GM23338 (cell line): ENCODE measurements at regions not wholly inside any gene's neighbourhood (a gene's known extent, or its start where the extent isn't known, plus 50 kb on each side); places are given as distances from the start of the nearest gene placed in this dataset.

Source experiments
- ATAC-seq: fragments of 200-7000 bp; cut with Tn5 transposase; 3 replicates; pipeline ENCODE4 v1.9.1; 2020
- DNase-seq: peaks from one replicate; pipeline ENCODE4 v3.0.0-alpha.2; 2015; ENCODE audit warnings: low spot score
- H2AFZ ChIP-seq: fragments of 200-600 bp; sonication (generic); 2 replicates; pipeline ENCODE4 v1.8.0; 2016; ENCODE audit warnings: antibody characterized with exemption, mild to moderate bottlenecking, moderate library complexity
- H3F3A ChIP-seq: fragments of 200-600 bp; sonication (generic); replicated peaks from 2 replicates; pipeline ENCODE4 v1.8.0; 2017; ENCODE audit warnings: antibody characterized with exemption, mixed run types, low read depth
- H3K27ac ChIP-seq: fragments of 200-600 bp; sonication (generic); 2 replicates; pipeline ENCODE4 v1.6.1; 2016; ENCODE audit warnings: low read depth
- H3K27me3 ChIP-seq: fragments of 200-600 bp; sonication (generic); 2 replicates; pipeline ENCODE4 v1.8.0; 2016; ENCODE audit warnings: mild to moderate bottlenecking, mixed run types, moderate library complexity; ENCODE audit not compliant: insufficient read depth
- H3K36me3 ChIP-seq: fragments of 200-600 bp; sonication (generic); 2 replicates; pipeline ENCODE4 v1.8.0; 2016; ENCODE audit warnings: mild to moderate bottlenecking; ENCODE audit not compliant: insufficient read depth
- H3K4me1 ChIP-seq: fragments of 200-600 bp; sonication (generic); 2 replicates; pipeline ENCODE4 v1.8.0; 2016; ENCODE audit warnings: mild to moderate bottlenecking, moderate library complexity; ENCODE audit not compliant: insufficient read depth
- H3K4me2 ChIP-seq: fragments of 200-600 bp; sonication (generic); 2 replicates; pipeline ENCODE4 v1.7.1; 2017; ENCODE audit warnings: mixed run types
- H3K4me3 ChIP-seq: fragments of 200-600 bp; sonication (generic); 2 replicates; pipeline ENCODE4 v1.6.1; 2016; ENCODE audit warnings: mixed run types
- H3K79me2 ChIP-seq: fragments of 200-600 bp; sonication (generic); replicated peaks from 2 replicates; pipeline ENCODE4 v1.8.0; 2017; ENCODE audit warnings: mild to moderate bottlenecking; ENCODE audit not compliant: insufficient read depth
- H3K9me2 ChIP-seq: fragments of 200-600 bp; sonication (generic); 2 replicates; pipeline ENCODE4 v1.8.0; 2017; ENCODE audit not compliant: insufficient read depth
- H4K20me1 ChIP-seq: fragments of 200-600 bp; sonication (generic); replicated peaks from 2 replicates; pipeline ENCODE4 v1.8.0; 2017; ENCODE audit warnings: mild to moderate bottlenecking; ENCODE audit not compliant: insufficient read depth
- H3K27ac Mint-ChIP-seq: 2 replicates; pipeline ENCODE4 v1.8.0; 2020; ENCODE audit warnings: inconsistent platforms, mild to moderate bottlenecking, moderate library complexity, mixed read lengths
- H3K27me3 Mint-ChIP-seq: 3 replicates; pipeline ENCODE4 v1.8.0; 2022; ENCODE audit warnings: low read depth, mild to moderate bottlenecking, moderate library complexity, mixed read lengths, inconsistent platforms; ENCODE audit not compliant: insufficient read depth, poor library complexity
- H3K36me3 Mint-ChIP-seq: 3 replicates; pipeline ENCODE4 v1.8.0; 2021; ENCODE audit warnings: low read depth, mild to moderate bottlenecking, inconsistent platforms, moderate library complexity, mixed read lengths
- H3K4me1 Mint-ChIP-seq: 3 replicates; pipeline ENCODE4 v1.8.0; 2020; ENCODE audit warnings: mild to moderate bottlenecking, inconsistent platforms, mixed read lengths
- H3K4me3 Mint-ChIP-seq: 3 replicates; pipeline ENCODE4 v1.8.0; 2021; ENCODE audit warnings: moderate library complexity, mild to moderate bottlenecking, inconsistent platforms, mixed read lengths
- H3K9me3 Mint-ChIP-seq: 3 replicates; pipeline ENCODE4 v1.8.0; 2020; ENCODE audit warnings: moderate library complexity, mild to moderate bottlenecking, inconsistent platforms, mixed read lengths
- CREB1 ChIP-seq: fragments of 250-450 bp; sonication (Bioruptor Pico); IDR thresholded peaks from 2 replicates; pipeline ENCODE4 v1.5.0; 2020; ENCODE audit warnings: low read depth, mild to moderate bottlenecking, moderate library complexity
- ETS1 ChIP-seq: IDR thresholded peaks from 2 replicates; pipeline ENCODE4 v1.6.1; 2016; ENCODE audit warnings: antibody characterized with exemption
- EZH2 ChIP-seq: fragments of 200-600 bp; sonication (generic); IDR thresholded peaks from one replicate; pipeline ENCODE4 v1.8.0; 2017; ENCODE audit warnings: antibody characterized with exemption, mild to moderate bottlenecking, low read depth; ENCODE audit not compliant: unreplicated experiment
- EZH2phosphoT487 ChIP-seq: fragments of 200-600 bp; sonication (generic); IDR thresholded peaks from one replicate; pipeline ENCODE4 v1.8.1; 2018; ENCODE audit warnings: antibody characterized with exemption; ENCODE audit not compliant: unreplicated experiment
- JUNB ChIP-seq: IDR thresholded peaks from one replicate; pipeline ENCODE4 v1.6.1; 2016; ENCODE audit warnings: antibody characterized with exemption; ENCODE audit not compliant: unreplicated experiment
- NANOG ChIP-seq: IDR thresholded peaks from 2 replicates; pipeline ENCODE4 v1.6.1; 2016; ENCODE audit warnings: antibody characterized with exemption, borderline replicate concordance
- POLR2AphosphoS5 ChIP-seq: IDR thresholded peaks from 2 replicates; pipeline ENCODE4 v1.6.1; 2016; ENCODE audit warnings: antibody characterized with exemption, low read depth
- REST ChIP-seq: IDR thresholded peaks from one replicate; pipeline ENCODE4 v1.6.1; 2018; ENCODE audit warnings: antibody characterized with exemption; ENCODE audit not compliant: unreplicated experiment
- STAT1 ChIP-seq: IDR thresholded peaks from one replicate; pipeline ENCODE4 v1.6.1; 2016; ENCODE audit warnings: antibody characterized with exemption; ENCODE audit not compliant: unreplicated experiment
- ZNF114 ChIP-seq: fragments of 250-450 bp; sonication (Bioruptor Pico); IDR thresholded peaks from 2 replicates; pipeline ENCODE4 v1.5.0; 2020; ENCODE audit warnings: mild to moderate bottlenecking, moderate library complexity
- ZNF331 ChIP-seq: fragments of 250-450 bp; sonication (Bioruptor Pico); IDR thresholded peaks from 2 replicates; pipeline ENCODE4 v1.5.0; 2020; ENCODE audit warnings: low read depth, mild to moderate bottlenecking, moderate library complexity
- ZNF462 ChIP-seq: fragments of 250-450 bp; sonication (Bioruptor Pico); IDR thresholded peaks from 2 replicates; pipeline ENCODE4 v1.5.0; 2020; ENCODE audit warnings: mild to moderate bottlenecking, moderate library complexity
- TF ChIP-seq, protein P1 (sequence below), 2 experiments: fragments of 200-600 bp in 1 of 2; sonication (generic) in 1 of 2; conservative IDR thresholded peaks; 2 replicates each; pipeline versions ENCODE4 v1.5.1 to v1.6.1; 2016 to 2017; ENCODE audit warnings: antibody characterized with exemption in 2 of 2, low read depth in 2 of 2, mild to moderate bottlenecking in 2 of 2, moderate library complexity in 1 of 2

DNA sequence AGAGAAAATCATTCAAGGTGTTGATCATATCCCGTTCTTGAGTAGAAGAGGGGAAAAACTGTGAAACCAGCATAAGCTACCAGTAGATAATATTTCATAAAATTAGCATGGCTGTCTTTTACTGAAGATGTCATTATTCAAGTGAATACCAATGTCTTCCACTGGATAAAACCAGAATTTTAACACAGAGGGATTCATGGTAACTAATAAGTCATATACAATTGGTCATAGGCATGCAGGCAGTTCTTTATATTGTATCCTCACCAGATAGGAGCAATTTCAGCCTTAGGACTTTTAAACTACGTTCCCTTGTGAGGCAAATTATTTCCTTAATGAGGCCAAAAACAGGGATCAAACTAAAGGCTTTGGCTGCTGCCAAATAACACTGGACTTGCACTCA lies 202.3 kb upstream of the PITRM1 start:
- Histone ChIP-seq H3K36me3 (no peaks in the 10 kb centered on the region), H3K79me2 (no peaks in the 10 kb centered on the region), H3K27ac (no peak overlapping the region), H3K4me2 (no peak overlapping the region), H4K20me1 (no peaks in the 10 kb centered on the region), H3K27me3 (no peaks in the 10 kb centered on the region), H3F3A (no peaks in the 10 kb centered on the region), H3K9me2 (no peaks in the 10 kb centered on the region), H2AFZ (no peak overlapping the region), H3K4me3 (no peak overlapping the region), H3K4me1 (no peaks in the 10 kb centered on the region)
- no peaks in the 10 kb centered on the region for H3K4me1 Mint-ChIP-seq
- ATAC-seq (no peak), DNase-seq (no peak)
- H3K36me3 Mint-ChIP-seq = 0 out of 3 replicates have a peak, but pooled peaks cover 2% of the 10 kb centered on the region
- H3K27me3 Mint-ChIP-seq = peaks cover 4% of the 10 kb centered on the region
- no peak overlapping the region for H3K27ac Mint-ChIP-seq
- H3K9me3 Mint-ChIP-seq = peaks cover 7% of the 10 kb centered on the region; the same call in 2 of the 3 replicates
- TF ChIP-seq CREB1 (CRISPR knock-in tag) = no peak
- TF ChIP-seq ETS1 = no peak
- TF ChIP-seq, protein P1, sequence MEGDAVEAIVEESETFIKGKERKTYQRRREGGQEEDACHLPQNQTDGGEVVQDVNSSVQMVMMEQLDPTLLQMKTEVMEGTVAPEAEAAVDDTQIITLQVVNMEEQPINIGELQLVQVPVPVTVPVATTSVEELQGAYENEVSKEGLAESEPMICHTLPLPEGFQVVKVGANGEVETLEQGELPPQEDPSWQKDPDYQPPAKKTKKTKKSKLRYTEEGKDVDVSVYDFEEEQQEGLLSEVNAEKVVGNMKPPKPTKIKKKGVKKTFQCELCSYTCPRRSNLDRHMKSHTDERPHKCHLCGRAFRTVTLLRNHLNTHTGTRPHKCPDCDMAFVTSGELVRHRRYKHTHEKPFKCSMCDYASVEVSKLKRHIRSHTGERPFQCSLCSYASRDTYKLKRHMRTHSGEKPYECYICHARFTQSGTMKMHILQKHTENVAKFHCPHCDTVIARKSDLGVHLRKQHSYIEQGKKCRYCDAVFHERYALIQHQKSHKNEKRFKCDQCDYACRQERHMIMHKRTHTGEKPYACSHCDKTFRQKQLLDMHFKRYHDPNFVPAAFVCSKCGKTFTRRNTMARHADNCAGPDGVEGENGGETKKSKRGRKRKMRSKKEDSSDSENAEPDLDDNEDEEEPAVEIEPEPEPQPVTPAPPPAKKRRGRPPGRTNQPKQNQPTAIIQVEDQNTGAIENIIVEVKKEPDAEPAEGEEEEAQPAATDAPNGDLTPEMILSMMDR (conservative IDR thresholded peaks at IDR 0.05; ENCODE audit: low read depth in 2 of 2) = no peak
- TF ChIP-seq EZH2phosphoT487 = no peak
- no peak for TF ChIP-seq STAT1
- TF ChIP-seq EZH2 = no peak
- TF ChIP-seq ZNF114 = no peak
- TF ChIP-seq REST = no peak
- TF ChIP-seq ZNF331 (CRISPR knock-in tag) = no peak
- TF ChIP-seq POLR2AphosphoS5 = no peak
- TF ChIP-seq ZNF462 (CRISPR knock-in tag) = no peak
- no peak for TF ChIP-seq NANOG
- no peak for TF ChIP-seq JUNB
- no peak overlapping the region for H3K4me3 Mint-ChIP-seq
